ENCODE measurements at regions not wholly inside any gene's neighbourhood (a gene's known extent, or its start where the extent isn't known, plus 50 kb on each side); places are given as distances from the start of the nearest gene placed in this dataset.

DNA sequence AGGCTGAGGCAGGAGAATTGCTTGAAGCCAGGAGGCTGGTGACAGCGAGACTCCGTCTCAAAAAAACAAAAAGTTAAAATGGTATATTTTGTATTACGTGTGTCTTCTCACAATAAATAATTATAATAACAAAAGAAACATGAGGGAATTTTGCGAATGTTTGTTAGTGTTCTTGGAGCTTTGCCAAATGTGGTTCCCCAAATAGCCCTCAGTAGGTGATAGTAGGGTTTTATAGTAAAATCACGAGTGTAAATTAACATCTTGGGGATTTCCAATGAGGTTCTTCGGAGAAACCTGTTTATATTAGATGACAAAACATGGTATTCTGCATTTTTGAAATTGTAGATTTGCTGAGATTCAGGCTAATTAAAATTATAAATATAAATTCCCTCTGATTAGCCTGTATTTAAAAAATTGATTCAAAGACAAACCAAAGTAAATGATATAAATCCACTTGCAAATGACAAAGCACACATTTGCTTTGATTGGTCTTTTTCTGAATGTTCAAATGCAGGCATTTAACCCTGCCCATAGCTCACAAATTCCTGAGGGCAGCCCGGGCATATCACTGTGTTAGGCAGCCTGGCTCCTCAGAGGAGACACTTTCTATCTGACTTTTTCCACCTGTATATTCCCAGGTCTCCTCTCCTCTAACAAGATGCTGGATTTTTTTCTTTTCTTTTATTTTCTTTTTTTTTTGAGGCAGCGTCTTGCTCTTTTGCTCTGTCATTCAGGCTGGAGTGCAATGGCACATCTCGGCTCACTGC is 50.3 kb upstream of the TSNAX start:
- TF ChIP-seq, protein P1, sequence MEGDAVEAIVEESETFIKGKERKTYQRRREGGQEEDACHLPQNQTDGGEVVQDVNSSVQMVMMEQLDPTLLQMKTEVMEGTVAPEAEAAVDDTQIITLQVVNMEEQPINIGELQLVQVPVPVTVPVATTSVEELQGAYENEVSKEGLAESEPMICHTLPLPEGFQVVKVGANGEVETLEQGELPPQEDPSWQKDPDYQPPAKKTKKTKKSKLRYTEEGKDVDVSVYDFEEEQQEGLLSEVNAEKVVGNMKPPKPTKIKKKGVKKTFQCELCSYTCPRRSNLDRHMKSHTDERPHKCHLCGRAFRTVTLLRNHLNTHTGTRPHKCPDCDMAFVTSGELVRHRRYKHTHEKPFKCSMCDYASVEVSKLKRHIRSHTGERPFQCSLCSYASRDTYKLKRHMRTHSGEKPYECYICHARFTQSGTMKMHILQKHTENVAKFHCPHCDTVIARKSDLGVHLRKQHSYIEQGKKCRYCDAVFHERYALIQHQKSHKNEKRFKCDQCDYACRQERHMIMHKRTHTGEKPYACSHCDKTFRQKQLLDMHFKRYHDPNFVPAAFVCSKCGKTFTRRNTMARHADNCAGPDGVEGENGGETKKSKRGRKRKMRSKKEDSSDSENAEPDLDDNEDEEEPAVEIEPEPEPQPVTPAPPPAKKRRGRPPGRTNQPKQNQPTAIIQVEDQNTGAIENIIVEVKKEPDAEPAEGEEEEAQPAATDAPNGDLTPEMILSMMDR (IDR thresholded peaks at IDR 0.05; ENCODE audit: unreplicated experiment) = no peak
- H3K9me3 Mint-ChIP-seq (ENCODE audit: unreplicated experiment) = no peaks in the 10 kb centered on the region
- CTCF ChIA-PET = interaction anchor here (0.7 kb wide), 1 partner anchor 181 kb away, joined by 3 read pairs; no protein-coding TSS in a partner anchor
- DNase-seq (ENCODE audit: unreplicated experiment) = no peak
- intact Hi-C loops (cut with micrococcal nuclease) = no loop called here
- H3K27me3 Mint-ChIP-seq (ENCODE audit: insufficient read depth, unreplicated experiment) = no peaks in the 10 kb centered on the region
- POLR2A ChIA-PET = no interaction called here
- H3K36me3 Mint-ChIP-seq (ENCODE audit: insufficient read depth, unreplicated experiment) = no peaks in the 10 kb centered on the region
- no peak overlapping the region for H3K27ac Mint-ChIP-seq (ENCODE audit: low read depth, unreplicated experiment)
- no peak overlapping the region for H3K4me3 Mint-ChIP-seq (ENCODE audit: unreplicated experiment)
- BruUV-seq (replicated peaks) = no TSS peak
- H3K4me1 Mint-ChIP-seq (ENCODE audit: insufficient read depth, unreplicated experiment) = no peaks in the 10 kb centered on the region

All from MCF 10A (cell line).